Neuron (in vitro differentiated cells): ENCODE measurements at regions not wholly inside any gene's neighbourhood (a gene's known extent, or its start where the extent isn't known, plus 50 kb on each side); places are given as distances from the start of the nearest gene placed in this dataset.

Experiments used
- H2AFZ ChIP-seq: one replicate; pipeline ENCODE4 v1.6.1; 2013; ENCODE audit warnings: low read depth, mild to moderate bottlenecking, inconsistent platforms, low read length, moderate library complexity
- H3K27me3 ChIP-seq: one replicate; pipeline ENCODE4 v1.6.1; 2013; ENCODE audit warnings: low read length; ENCODE audit not compliant: insufficient read depth
- H3K36me3 ChIP-seq: one replicate; pipeline ENCODE4 v1.6.1; 2013; ENCODE audit warnings: low read length; ENCODE audit not compliant: insufficient read depth
- H3K4me1 ChIP-seq: one replicate; pipeline ENCODE4 v1.6.1; 2013; ENCODE audit warnings: low read length; ENCODE audit not compliant: insufficient read depth
- H3K4me3 ChIP-seq: 2 replicates; pipeline ENCODE4 v1.5.1; 2013; ENCODE audit warnings: mild to moderate bottlenecking, low read length, moderate library complexity
- H3K9me3 ChIP-seq: one replicate; pipeline ENCODE4 v1.6.1; 2013; ENCODE audit warnings: low read length

- Histone ChIP-seq H3K4me3 (no peak overlapping the region), H2AFZ (no peak overlapping the region), H3K36me3 (no peaks in the 10 kb centered on the region), H3K4me1 (no peaks in the 10 kb centered on the region), H3K9me3 (no peaks in the 10 kb centered on the region), H3K27me3 (no peaks in the 10 kb centered on the region)
These were observed 367.1 kb upstream of the KLF4 start for GRCh38 chr9:107856633-107857032.

- Histone ChIP-seq H3K36me3 (no peaks in the 10 kb centered on the region), H2AFZ (no peak overlapping the region), H3K4me1 (no peaks in the 10 kb centered on the region), H3K9me3 (no peaks in the 10 kb centered on the region), H3K4me3 (no peak overlapping the region), H3K27me3 (no peaks in the 10 kb centered on the region)
These were observed 365.6 kb upstream of the KLF4 start for GRCh38 chr9:107855164-107855563.

- Histone ChIP-seq H2AFZ (no peak overlapping the region), H3K4me1 (no peaks in the 10 kb centered on the region), H3K4me3 (no peak overlapping the region), H3K36me3 (no peaks in the 10 kb centered on the region), H3K27me3 (no peaks in the 10 kb centered on the region), H3K9me3 (no peaks in the 10 kb centered on the region)
These were observed 363.9 kb upstream of the KLF4 start for GRCh38 chr9:107853461-107853860.

- no peaks in the 10 kb centered on the region for H3K4me1 ChIP-seq
These were observed 363.3 kb upstream of the KLF4 start for GRCh38 chr9:107852891-107853290.

GRCh38 chr9:107850653-107851052 lies 361.1 kb upstream of the KLF4 start:
- Histone ChIP-seq H2AFZ (no peak overlapping the region), H3K4me1 (no peaks in the 10 kb centered on the region), H3K27me3 (no peaks in the 10 kb centered on the region), H3K4me3 (no peak overlapping the region), H3K36me3 (no peaks in the 10 kb centered on the region), H3K9me3 (no peaks in the 10 kb centered on the region)

More at GRCh38 chr9:107852891-107853290, 363.3 kb upstream of the KLF4 start:
- H3K9me3 ChIP-seq: no peaks in the 10 kb centered on the region
- H2AFZ ChIP-seq: no peak overlapping the region
- H3K4me3 ChIP-seq: no peak overlapping the region
- no peaks in the 10 kb centered on the region for H3K36me3 ChIP-seq
- no peaks in the 10 kb centered on the region for H3K27me3 ChIP-seq

- Histone ChIP-seq H3K27me3 (no peaks in the 10 kb centered on the region), H2AFZ (no peak overlapping the region), H3K4me1 (no peaks in the 10 kb centered on the region), H3K36me3 (no peaks in the 10 kb centered on the region), H3K9me3 (no peaks in the 10 kb centered on the region), H3K4me3 (no peak overlapping the region)
These were observed 358.7 kb upstream of the KLF4 start for GRCh38 chr9:107847978-107848964.

GRCh38 chr9:107842530-107842929 lies 353.0 kb upstream of the KLF4 start:
- Histone ChIP-seq H3K4me1 (no peaks in the 10 kb centered on the region), H3K36me3 (no peaks in the 10 kb centered on the region), H3K4me3 (no peak overlapping the region), H2AFZ (no peak overlapping the region), H3K27me3 (no peaks in the 10 kb centered on the region), H3K9me3 (no peaks in the 10 kb centered on the region)

GRCh38 chr9:107841076-107841475 lies 351.5 kb upstream of the KLF4 start:
- Histone ChIP-seq H3K4me1 (no peaks in the 10 kb centered on the region), H3K4me3 (no peak overlapping the region), H3K27me3 (no peaks in the 10 kb centered on the region), H2AFZ (no peak overlapping the region), H3K9me3 (no peaks in the 10 kb centered on the region), H3K36me3 (no peaks in the 10 kb centered on the region)

- Histone ChIP-seq H3K4me3 (no peak overlapping the region), H3K4me1 (no peaks in the 10 kb centered on the region), H3K27me3 (no peaks in the 10 kb centered on the region), H3K9me3 (no peaks in the 10 kb centered on the region), H2AFZ (no peak overlapping the region), H3K36me3 (no peaks in the 10 kb centered on the region)
These were observed 349.8 kb upstream of the KLF4 start for GRCh38 chr9:107839371-107839770.

- no peak overlapping the region for H3K4me3 ChIP-seq
- H3K27me3 ChIP-seq: no peaks in the 10 kb centered on the region
- H2AFZ ChIP-seq: no peak overlapping the region
These were observed 349.2 kb upstream of the KLF4 start for GRCh38 chr9:107838766-107839165.

GRCh38 chr9:107836300-107836699 lies 346.7 kb upstream of the KLF4 start:
- Histone ChIP-seq H3K9me3 (no peaks in the 10 kb centered on the region), H2AFZ (no peak overlapping the region), H3K27me3 (no peaks in the 10 kb centered on the region), H3K4me3 (no peak overlapping the region), H3K4me1 (no peaks in the 10 kb centered on the region), H3K36me3 (no peaks in the 10 kb centered on the region)

More at GRCh38 chr9:107838766-107839165, 349.2 kb upstream of the KLF4 start:
- no peaks in the 10 kb centered on the region for H3K4me1 ChIP-seq
- no peaks in the 10 kb centered on the region for H3K36me3 ChIP-seq
- H3K9me3 ChIP-seq: no peaks in the 10 kb centered on the region

GRCh38 chr9:107833295-107833694 lies 343.7 kb upstream of the KLF4 start:
- Histone ChIP-seq H3K36me3 (no peaks in the 10 kb centered on the region), H3K9me3 (no peaks in the 10 kb centered on the region), H3K27me3 (no peaks in the 10 kb centered on the region), H3K4me1 (no peaks in the 10 kb centered on the region), H3K4me3 (no peak overlapping the region), H2AFZ (no peak overlapping the region)

GRCh38 chr9:107832871-107833270 lies 343.3 kb upstream of the KLF4 start:
- H3K4me3 ChIP-seq: no peak overlapping the region
- H3K9me3 ChIP-seq: no peaks in the 10 kb centered on the region
- no peaks in the 10 kb centered on the region for H3K4me1 ChIP-seq
- H3K27me3 ChIP-seq: no peaks in the 10 kb centered on the region
- H2AFZ ChIP-seq: no peak overlapping the region
- H3K36me3 ChIP-seq: no peaks in the 10 kb centered on the region
